K562 (cell line): ENCODE measurements at regions not wholly inside any gene's neighbourhood (a gene's known extent, or its start where the extent isn't known, plus 50 kb on each side); places are given as distances from the start of the nearest gene placed in this dataset.

Experiments
- ATAC-seq: fragments of 200-7000 bp; cut with Tn5 transposase; 3 replicates; pipeline ENCODE4 v1.9.1; 2020; ENCODE audit warnings: moderate library complexity
- BruUV-seq: library from RNA; stranded (reverse); fragments of 400-500 nt; replicated peaks from 2 replicates; lab custom pipeline; 2021; lab: Mats Ljungman, UMichigan
- CTCF ChIA-PET: fragments of 300-600 bp; formaldehyde crosslinking; extraction: SDS; loops from one replicate; lab custom pipeline; 2021; ENCODE audit warnings: low intra/inter-chr PET ratio; lab: Yijun Ruan, JAX
- POLR2A ChIA-PET: fragments of 300-600, 350-650 bp; sonication (Branson Sonifier 250); formaldehyde crosslinking; extraction: SDS; loops from one replicate; lab custom pipeline; 2021; ENCODE audit warnings: antibody characterized with exemption, inconsistent platforms; lab: Yijun Ruan, JAX
- DNase-seq, 4 experiments: peaks; one replicate each; pipeline versions ENCODE4 v3.0.0 to v3.0.0-alpha.2; 2011 to 2018; ENCODE audit warnings: low spot score in 3 of 4, mixed read lengths in 3 of 4; ENCODE audit errors: extremely low read depth in 1 of 4
- FAIRE-seq: peaks from 2 replicates; lab custom pipeline; 2011; peaks lifted over from hg19 to GRCh38; lab: Jason Lieb, UNC
- H2AFZ ChIP-seq: 2 replicates; pipeline ENCODE4 v1.6.0; 2011; ENCODE audit warnings: low read depth, low read length, control low read depth, inconsistent platforms
- H3K27ac ChIP-seq: fragments of 200-600 bp; 3 replicates; pipeline ENCODE4 v1.8.0; 2011; ENCODE audit warnings: low read depth, mild to moderate bottlenecking, control low read depth, inconsistent platforms, low read length, moderate library complexity, mixed read lengths; ENCODE audit errors: extremely low read depth
- H3K27me3 ChIP-seq, 2 experiments: fragments of 300-600 bp in 1 of 2; 2 replicates in 1 of 2; 3 replicates in 1 of 2; pipeline versions ENCODE4 v1.6.0 to v1.8.0; 2011; ENCODE audit warnings: inconsistent platforms in 2 of 2, low read length in 2 of 2, mild to moderate bottlenecking in 1 of 2, mixed read lengths in 1 of 2, moderate library complexity in 1 of 2; ENCODE audit not compliant: control insufficient read depth in 2 of 2, insufficient read depth in 2 of 2
- H3K36me3 ChIP-seq: fragments of 300-600 bp; 3 replicates; pipeline ENCODE4 v1.8.0; 2011; ENCODE audit warnings: mild to moderate bottlenecking, low read length, inconsistent platforms; ENCODE audit not compliant: control insufficient read depth, insufficient read depth
- H3K4me1 ChIP-seq, 2 experiments: fragments of 200-600 bp in 1 of 2; replicated peaks in 1 of 2; 2 replicates in 1 of 2; 3 replicates in 1 of 2; pipeline versions ENCODE4 v1.5.1 to v1.8.0; 2011; ENCODE audit warnings: inconsistent platforms in 2 of 2, low read length in 2 of 2, mild to moderate bottlenecking in 1 of 2, mixed read lengths in 1 of 2, moderate library complexity in 1 of 2; ENCODE audit not compliant: control insufficient read depth in 2 of 2, insufficient read depth in 2 of 2
- H3K4me2 ChIP-seq: 2 replicates; pipeline ENCODE4 v1.6.1; 2011; ENCODE audit warnings: low read length, control low read depth, inconsistent platforms, mixed read lengths; ENCODE audit not compliant: insufficient read depth
- H3K4me3 ChIP-seq: fragments of 200-600 bp; sonication (generic), shearing (Covaris generic); 2 replicates; pipeline ENCODE4 v1.5.1; 2016; ENCODE audit warnings: control low read depth, inconsistent platforms
- H3K79me2 ChIP-seq: fragments of 200-600 bp; 3 replicates; pipeline ENCODE4 v1.8.0; 2011; ENCODE audit warnings: low read length, inconsistent platforms; ENCODE audit not compliant: control insufficient read depth, insufficient read depth
- H3K9ac ChIP-seq, 2 experiments: 2 replicates each; pipeline versions ENCODE4 v1.6.0 to v1.6.1; 2011; ENCODE audit warnings: low read depth in 2 of 2, low read length in 2 of 2, control low read depth in 1 of 2, inconsistent platforms in 1 of 2, mild to moderate bottlenecking in 1 of 2, mixed read lengths in 1 of 2; ENCODE audit not compliant: insufficient read depth in 1 of 2
- H3K9me1 ChIP-seq: one replicate; pipeline ENCODE4 v1.6.0; 2011; ENCODE audit warnings: inconsistent platforms, mild to moderate bottlenecking, low read length, moderate library complexity; ENCODE audit not compliant: control insufficient read depth, insufficient read depth
- H3K9me3 ChIP-seq: replicated peaks from 2 replicates; pipeline ENCODE4 v1.5.1; 2011; ENCODE audit warnings: low read depth, low read length, inconsistent platforms; ENCODE audit not compliant: control insufficient read depth, insufficient read depth
- H4K20me1 ChIP-seq: replicated peaks from 2 replicates; pipeline ENCODE4 v1.6.1; 2011; ENCODE audit warnings: low read length, inconsistent platforms, mixed read lengths; ENCODE audit not compliant: control insufficient read depth, insufficient read depth
- ATF7 ChIP-seq: fragments of 450-650 bp; IDR thresholded peaks from 2 replicates; pipeline ENCODE4 v1.7.1; 2014; ENCODE audit warnings: mild to moderate bottlenecking, moderate library complexity
- CREM ChIP-seq: IDR thresholded peaks from 2 replicates; pipeline ENCODE4 v1.6.1; 2014; ENCODE audit warnings: antibody characterized with exemption, low read depth
- GABPA ChIP-seq: fragments of 200-800 bp; sonication (Bioruptor generic); conservative IDR thresholded peaks from 2 replicates; pipeline ENCODE4 v1.6.1; 2016; ENCODE audit warnings: low read depth, missing genetic modification characterization, missing compliant biosample characterization
- NBN ChIP-seq: fragments of 450-650 bp; IDR thresholded peaks from 2 replicates; pipeline ENCODE4 v1.6.1; 2016; ENCODE audit warnings: low read depth, mild to moderate bottlenecking
- NR3C1 ChIP-seq: sonication (generic); formaldehyde crosslinking; IDR thresholded peaks from 2 replicates; pipeline ENCODE4 v1.8.1; 2022; ENCODE audit warnings: missing genetic modification reagents
- PHTF2 ChIP-seq: fragments of 250-450 bp; sonication (Bioruptor Pico); IDR thresholded peaks from 2 replicates; pipeline ENCODE4 v1.5.0; 2021; ENCODE audit warnings: mild to moderate bottlenecking
- SIRT6 ChIP-seq: IDR thresholded peaks from one replicate; pipeline ENCODE4 v1.6.1; 2012; ENCODE audit warnings: low read depth, mild to moderate bottlenecking, control low read depth, inconsistent platforms, low read length, moderate library complexity
- SNRNP70 ChIP-seq: fragments of 200-400 bp; formaldehyde crosslinking; optimal IDR thresholded peaks from 2 replicates; pipeline ENCODE3; 2017; ENCODE audit warnings: low read depth, low read length
- TEAD4 ChIP-seq, 2 experiments: sonication (generic) in 1 of 2; formaldehyde crosslinking in 1 of 2; IDR thresholded peaks; 2 replicates each; pipeline versions ENCODE4 v1.6.1 to v1.8.0; 2012 to 2022; ENCODE audit warnings: borderline replicate concordance in 1 of 2, inconsistent platforms in 1 of 2, low read length in 1 of 2, mild to moderate bottlenecking in 1 of 2, missing genetic modification reagents in 1 of 2
- TFAM ChIP-seq: fragments of 250-450 bp; sonication (Bioruptor Pico); conservative IDR thresholded peaks from 2 replicates; pipeline ENCODE4 v1.5.0; 2021; ENCODE audit warnings: mild to moderate bottlenecking, moderate library complexity
- ZNF124 ChIP-seq: sonication (generic); formaldehyde crosslinking; IDR thresholded peaks from 2 replicates; pipeline ENCODE4 v1.8.1; 2022; ENCODE audit warnings: missing genetic modification reagents
- ZNF408 ChIP-seq: fragments of 250-450 bp; sonication (Bioruptor Pico); IDR thresholded peaks from 2 replicates; pipeline ENCODE4 v1.4.0; 2020; ENCODE audit warnings: low read depth, mild to moderate bottlenecking, moderate library complexity
- WGBS: fragments of 100-300 bp; shearing (Covaris generic); methylation state at CpG from one replicate; pipeline ENCODE4 v1.1.6; 2016; ENCODE audit warnings: low coverage, mixed read lengths; ENCODE audit not compliant: insufficient coverage; ENCODE audit errors: missing lambda C conversion rate; 5-methylcytosine and 5-hydroxymethylcytosine counted together
- in situ Hi-C: fragments of 300-500 bp; cut with MboI; formaldehyde crosslinking; loops from 4 replicates; pipeline ENCODE4 v1.15.0; 2018; ENCODE audit warnings: inconsistent platforms, mixed read lengths
- intact Hi-C: fragments of 100-400 bp; cut with micrococcal nuclease; formaldehyde crosslinking; loops from 2 replicates; pipeline ENCODE4 v1.14.2; 2022
- TF ChIP-seq, protein P1 (sequence below): fragments of 450-650 bp; IDR thresholded peaks from 2 replicates; pipeline ENCODE4 v1.6.1; 2017; ENCODE audit warnings: antibody characterized with exemption, mild to moderate bottlenecking

- TF ChIP-seq, protein P1, sequence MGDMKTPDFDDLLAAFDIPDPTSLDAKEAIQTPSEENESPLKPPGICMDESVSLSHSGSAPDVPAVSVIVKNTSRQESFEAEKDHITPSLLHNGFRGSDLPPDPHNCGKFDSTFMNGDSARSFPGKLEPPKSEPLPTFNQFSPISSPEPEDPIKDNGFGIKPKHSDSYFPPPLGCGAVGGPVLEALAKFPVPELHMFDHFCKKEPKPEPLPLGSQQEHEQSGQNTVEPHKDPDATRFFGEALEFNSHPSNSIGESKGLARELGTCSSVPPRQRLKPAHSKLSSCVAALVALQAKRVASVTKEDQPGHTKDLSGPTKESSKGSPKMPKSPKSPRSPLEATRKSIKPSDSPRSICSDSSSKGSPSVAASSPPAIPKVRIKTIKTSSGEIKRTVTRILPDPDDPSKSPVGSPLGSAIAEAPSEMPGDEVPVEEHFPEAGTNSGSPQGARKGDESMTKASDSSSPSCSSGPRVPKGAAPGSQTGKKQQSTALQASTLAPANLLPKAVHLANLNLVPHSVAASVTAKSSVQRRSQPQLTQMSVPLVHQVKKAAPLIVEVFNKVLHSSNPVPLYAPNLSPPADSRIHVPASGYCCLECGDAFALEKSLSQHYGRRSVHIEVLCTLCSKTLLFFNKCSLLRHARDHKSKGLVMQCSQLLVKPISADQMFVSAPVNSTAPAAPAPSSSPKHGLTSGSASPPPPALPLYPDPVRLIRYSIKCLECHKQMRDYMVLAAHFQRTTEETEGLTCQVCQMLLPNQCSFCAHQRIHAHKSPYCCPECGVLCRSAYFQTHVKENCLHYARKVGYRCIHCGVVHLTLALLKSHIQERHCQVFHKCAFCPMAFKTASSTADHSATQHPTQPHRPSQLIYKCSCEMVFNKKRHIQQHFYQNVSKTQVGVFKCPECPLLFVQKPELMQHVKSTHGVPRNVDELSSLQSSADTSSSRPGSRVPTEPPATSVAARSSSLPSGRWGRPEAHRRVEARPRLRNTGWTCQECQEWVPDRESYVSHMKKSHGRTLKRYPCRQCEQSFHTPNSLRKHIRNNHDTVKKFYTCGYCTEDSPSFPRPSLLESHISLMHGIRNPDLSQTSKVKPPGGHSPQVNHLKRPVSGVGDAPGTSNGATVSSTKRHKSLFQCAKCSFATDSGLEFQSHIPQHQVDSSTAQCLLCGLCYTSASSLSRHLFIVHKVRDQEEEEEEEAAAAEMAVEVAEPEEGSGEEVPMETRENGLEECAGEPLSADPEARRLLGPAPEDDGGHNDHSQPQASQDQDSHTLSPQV, result no peak
- no peak for TF ChIP-seq SIRT6
- TF ChIP-seq NR3C1, result no peak
- peak; percentile 67; the same call in 1 of the 2 replicates for TF ChIP-seq CREM
- TF ChIP-seq ATF7, result peak; percentile 72
- no peak for TF ChIP-seq SNRNP70
Measured at GRCh38 chr20:36085686-36086267, 68.8 kb upstream of the EPB41L1 start (continued).

- H3K4me3 ChIP-seq, result no peak overlapping the region
- in situ Hi-C loops, result no loop called here
- 0 out of 3 replicates have a peak overlapping the region, but pooled peaks have one; percentile 7 for H3K27ac ChIP-seq
- peaks cover 17 to 37% of the 10 kb centered on the region in 2 experiments for H3K4me1 ChIP-seq
- no peaks in the 10 kb centered on the region for H3K9me1 ChIP-seq
- intact Hi-C loops, result loop anchor here (5.0 kb wide), 1 partner anchor 34 kb away; no protein-coding TSS in a partner anchor
- no peaks in the 10 kb centered on the region for H4K20me1 ChIP-seq
- peak; percentile 63 for ATAC-seq
- H3K79me2 ChIP-seq, result no peaks in the 10 kb centered on the region
- H2AFZ ChIP-seq, result no peak overlapping the region
- H3K27me3 ChIP-seq, result no peaks in the 10 kb centered on the region
- peak; percentile 46 to 69 (median 51) for DNase-seq
- H3K36me3 ChIP-seq, result no peaks in the 10 kb centered on the region
- no peaks in the 10 kb centered on the region; the same call in 1 of the 2 replicates for H3K9me3 ChIP-seq
- WGBS, result 3% methylated on average over 2 of the region's 2 CpGs
- no TSS peak for BruUV-seq
- CTCF ChIA-PET, result no interaction called here
- no peak overlapping the region; a peak in 1 of 4 replicates for H3K9ac ChIP-seq
- POLR2A ChIA-PET, result interaction anchor here (1.2 to 2.3 kb wide), 4 partner anchors 10 to 35 kb away, joined by 3 to 9 read pairs (median 6); no protein-coding TSS in a partner anchor
- FAIRE-seq, result peak; percentile 75
- H3K4me2 ChIP-seq, result peak overlapping the region; percentile 0; the same call in 1 of the 2 replicates
- TF ChIP-seq PHTF2 (CRISPR knock-in tag) (no peak), GABPA (tag) (no peak), ZNF124 (no peak), NBN (no peak), ZNF408 (CRISPR knock-in tag) (no peak), TEAD4 (IDR thresholded peaks at IDR 0.05; ENCODE audit: low read length) (peak; percentile 52; the same call in 1 of the 2 replicates), TEAD4 (CRISPR knock-in tag; IDR thresholded peaks at IDR 0.05; ENCODE audit: borderline replicate concordance) (no peak), TFAM (CRISPR knock-in tag) (no peak)
Measured at GRCh38 chr20:36086767-36087166, 67.8 kb upstream of the EPB41L1 start.
